ENCODE measurements at regions not wholly inside any gene's neighbourhood (a gene's known extent, or its start where the extent isn't known, plus 50 kb on each side); places are given as distances from the start of the nearest gene placed in this dataset.

GRCh38 chr4:30396772-30397475 lies 323.2 kb upstream of the PCDH7 start:
- Histone ChIP-seq H3K4me1 (ENCODE audit: control insufficient read depth, extremely low read depth, insufficient read depth, low read length) (no peaks in the 10 kb centered on the region), H3K79me2 (ENCODE audit: control insufficient read depth, insufficient read depth, low read length) (no peaks in the 10 kb centered on the region), H3K4me3 (ENCODE audit: control insufficient read depth in 2 of 3, extremely low read depth in 1 of 3, insufficient read depth in 2 of 3, low read depth in 1 of 3, low read length in 3 of 3) (no peak overlapping the region), H3K27ac (ENCODE audit: control insufficient read depth, insufficient read depth, low read length) (no peak overlapping the region), H3K27me3 (ENCODE audit: control insufficient read depth, extremely low read depth, insufficient read depth, low read length) (no peaks in the 10 kb centered on the region), H3K9me1 (ENCODE audit: control insufficient read depth, extremely low read depth, insufficient read depth, low read length) (no peaks in the 10 kb centered on the region), H2AFZ (ENCODE audit: control insufficient read depth, low read length) (no peak overlapping the region), H3K4me2 (ENCODE audit: control insufficient read depth, extremely low read depth, insufficient read depth, low read depth, low read length) (no peak overlapping the region), H4K20me1 (ENCODE audit: control insufficient read depth, extremely low read depth, insufficient read depth, low read length) (no peaks in the 10 kb centered on the region), H3K36me3 (ENCODE audit: control insufficient read depth in 2 of 2, extremely low read depth in 1 of 2, insufficient read depth in 2 of 2, low read length in 2 of 2) (no peaks in the 10 kb centered on the region), H3K9ac (ENCODE audit: control insufficient read depth, extremely low read depth, insufficient read depth, low read length) (no peak overlapping the region), H3K9me3 (ENCODE audit: control insufficient read depth, low read depth, low read length) (no peaks in the 10 kb centered on the region)
- TF ChIP-seq CTCF (optimal IDR thresholded peaks at IDR 0.05 in 1 of 3, IDR thresholded peaks at IDR 0.05 in 1 of 3, conservative IDR thresholded peaks at IDR 0.05 in 1 of 3; ENCODE audit: extremely low read depth in 1 of 3, insufficient read depth in 2 of 3, low read length in 3 of 3): no peak
- TF ChIP-seq EZH2 (IDR thresholded peaks at IDR 0.05; ENCODE audit: low read length): no peak
- FAIRE-seq: no peak
- dilution Hi-C loops (cut with MboI; ENCODE audit: extremely low pct_ligation_motif_present, low sequenced_read_pairs): no loop called here
- no peak for DNase-seq (ENCODE audit: low read depth, low spot score)

- dilution Hi-C loops (cut with MboI; ENCODE audit: extremely low pct_ligation_motif_present, low sequenced_read_pairs): no loop called here
- no peak overlapping the region for H3K4me2 ChIP-seq (ENCODE audit: control insufficient read depth, extremely low read depth, insufficient read depth, low read depth, low read length)
- TF ChIP-seq EZH2 (IDR thresholded peaks at IDR 0.05; ENCODE audit: low read length) (no peak), CTCF (optimal IDR thresholded peaks at IDR 0.05 in 1 of 3, IDR thresholded peaks at IDR 0.05 in 1 of 3, conservative IDR thresholded peaks at IDR 0.05 in 1 of 3; ENCODE audit: extremely low read depth in 1 of 3, insufficient read depth in 2 of 3, low read length in 3 of 3) (no peak)
- H3K79me2 ChIP-seq (ENCODE audit: control insufficient read depth, insufficient read depth, low read length): no peaks in the 10 kb centered on the region
- H3K4me3 ChIP-seq (ENCODE audit: control insufficient read depth in 2 of 3, extremely low read depth in 1 of 3, insufficient read depth in 2 of 3, low read depth in 1 of 3, low read length in 3 of 3): no peak overlapping the region
- H3K4me1 ChIP-seq (ENCODE audit: control insufficient read depth, extremely low read depth, insufficient read depth, low read length): no peaks in the 10 kb centered on the region
- no peak for DNase-seq (ENCODE audit: low read depth, low spot score)
- H3K27ac ChIP-seq (ENCODE audit: control insufficient read depth, insufficient read depth, low read length): no peak overlapping the region
- no peaks in the 10 kb centered on the region for H3K9me1 ChIP-seq (ENCODE audit: control insufficient read depth, extremely low read depth, insufficient read depth, low read length)
- H3K36me3 ChIP-seq (ENCODE audit: control insufficient read depth in 2 of 2, extremely low read depth in 1 of 2, insufficient read depth in 2 of 2, low read length in 2 of 2): no peaks in the 10 kb centered on the region
- no peaks in the 10 kb centered on the region for H3K27me3 ChIP-seq (ENCODE audit: control insufficient read depth, extremely low read depth, insufficient read depth, low read length)
- H3K9me3 ChIP-seq (ENCODE audit: control insufficient read depth, low read depth, low read length): no peaks in the 10 kb centered on the region
- no peaks in the 10 kb centered on the region for H4K20me1 ChIP-seq (ENCODE audit: control insufficient read depth, extremely low read depth, insufficient read depth, low read length)
- H3K9ac ChIP-seq (ENCODE audit: control insufficient read depth, extremely low read depth, insufficient read depth, low read length): no peak overlapping the region
- no peak overlapping the region for H2AFZ ChIP-seq (ENCODE audit: control insufficient read depth, low read length)
- FAIRE-seq: no peak
Observed at GRCh38 chr4:30399476-30399875, 320.7 kb upstream of the PCDH7 start.

Data from keratinocyte (primary cell).